Uterus (tissue), 3 donors: ENCODE measurements at regions not wholly inside any gene's neighbourhood (a gene's known extent, or its start where the extent isn't known, plus 50 kb on each side); places are given as distances from the start of the nearest gene placed in this dataset.

Source experiments
- DNase-seq, 2 donors: peaks; one replicate each; pipeline ENCODE4 v3.0.0-alpha.2; 2019 to 2020
- H3K27ac ChIP-seq, 2 donors: fragments of 200-600 bp; sonication (generic); 1 replicate in 1 of 2; 2 replicates in 1 of 2; pipeline ENCODE4 v1.5.1; 2016 to 2018
- H3K27me3 ChIP-seq, 2 donors: fragments of 200-600 bp; sonication (generic); one replicate each; pipeline ENCODE4 v1.5.1; 2018 to 2019; ENCODE audit warnings: control low read depth in 1 of 2
- H3K36me3 ChIP-seq, 2 donors: fragments of 200-600 bp; sonication (generic); one replicate each; pipeline ENCODE4 v1.5.1; 2019; ENCODE audit warnings: control low read depth in 1 of 2
- H3K4me1 ChIP-seq, 2 donors: fragments of 200-600 bp; sonication (generic); one replicate each; pipeline ENCODE4 v1.5.1; 2018 to 2019; ENCODE audit warnings: control low read depth in 1 of 2
- H3K4me3 ChIP-seq, 2 donors: fragments of 200-600 bp; sonication (generic); 1 replicate in 1 of 2; 2 replicates in 1 of 2; pipeline ENCODE4 v1.5.1; 2018 to 2019; ENCODE audit warnings: mild to moderate bottlenecking in 1 of 2
- H3K9me3 ChIP-seq, 2 donors: fragments of 200-600 bp; sonication (generic); one replicate each; pipeline ENCODE4 v1.5.1; 2019; ENCODE audit warnings: control low read depth in 1 of 2
- CTCF ChIP-seq, 4 experiments: fragments of 200-600 bp in 2 of 4; fragments of 450-650 bp in 2 of 4; sonication (generic) in 2 of 4; IDR thresholded peaks; one replicate each; pipeline ENCODE4 v1.5.1; 2016 to 2019; ENCODE audit warnings: antibody characterized with exemption in 4 of 4, mild to moderate bottlenecking in 2 of 4, moderate library complexity in 1 of 4
- POLR2A ChIP-seq, 2 donors: fragments of 450-650 bp; IDR thresholded peaks; one replicate each; pipeline ENCODE4 v1.6.1; 2016; ENCODE audit warnings: antibody characterized with exemption in 2 of 2, mild to moderate bottlenecking in 1 of 2, moderate library complexity in 1 of 2
- intact Hi-C: fragments of 100-400 bp; cut with DNase I; formaldehyde crosslinking; loops from one replicate; pipeline ENCODE4 v1.15.1; 2023; ENCODE audit warnings: low total_unique reads
- donor health status: DM: yes; HTN: yes; CAD: no.

- Histone ChIP-seq H3K4me3 (no peak overlapping the region), H3K4me1 (no peaks in the 10 kb centered on the region), H3K36me3 (no peaks in the 10 kb centered on the region), H3K27ac (no peak overlapping the region), H3K27me3 (no peaks in the 10 kb centered on the region), H3K9me3 (no peaks in the 10 kb centered on the region)
- TF ChIP-seq CTCF (IDR thresholded peaks at IDR 0.05) (no peak), POLR2A (IDR thresholded peaks at IDR 0.05) (no peak)
- intact Hi-C loops = no loop called here
- DNase-seq = no peak
Measured at GRCh38 chr4:182177166-182177565, 66.0 kb upstream of the TENM3 start.

GRCh38 chr4:182179105-182179504 lies 64.1 kb upstream of the TENM3 start:
- H3K9me3 ChIP-seq = no peaks in the 10 kb centered on the region
- H3K4me1 ChIP-seq = no peaks in the 10 kb centered on the region
- H3K27me3 ChIP-seq = no peaks in the 10 kb centered on the region
- no peaks in the 10 kb centered on the region for H3K36me3 ChIP-seq
- H3K4me3 ChIP-seq = no peak overlapping the region
- no peak for DNase-seq
- TF ChIP-seq CTCF (IDR thresholded peaks at IDR 0.05) (no peak), POLR2A (IDR thresholded peaks at IDR 0.05) (no peak)
- intact Hi-C loops = no loop called here
- H3K27ac ChIP-seq = no peak overlapping the region

GRCh38 chr4:182179751-182180150 lies 63.5 kb upstream of the TENM3 start:
- Histone ChIP-seq H3K27me3 (no peaks in the 10 kb centered on the region), H3K36me3 (no peaks in the 10 kb centered on the region), H3K27ac (no peak overlapping the region), H3K9me3 (no peaks in the 10 kb centered on the region), H3K4me3 (no peak overlapping the region), H3K4me1 (no peaks in the 10 kb centered on the region)
- no peak for DNase-seq
- TF ChIP-seq CTCF (IDR thresholded peaks at IDR 0.05) (no peak), POLR2A (IDR thresholded peaks at IDR 0.05) (no peak)
- intact Hi-C loops = no loop called here

GRCh38 chr4:182185491-182185890 lies 57.7 kb upstream of the TENM3 start:
- H3K27ac ChIP-seq = no peak overlapping the region
- no peaks in the 10 kb centered on the region for H3K27me3 ChIP-seq
- DNase-seq = no peak
- H3K4me3 ChIP-seq = no peak overlapping the region
- H3K4me1 ChIP-seq = no peaks in the 10 kb centered on the region
- TF ChIP-seq POLR2A (IDR thresholded peaks at IDR 0.05) = no peak
- H3K9me3 ChIP-seq = no peaks in the 10 kb centered on the region
- no peaks in the 10 kb centered on the region for H3K36me3 ChIP-seq
- intact Hi-C loops = no loop called here

- Histone ChIP-seq H3K36me3 (no peaks in the 10 kb centered on the region), H3K9me3 (no peaks in the 10 kb centered on the region), H3K27me3 (no peaks in the 10 kb centered on the region), H3K4me1 (no peaks in the 10 kb centered on the region), H3K4me3 (no peak overlapping the region), H3K27ac (no peak overlapping the region)
- intact Hi-C loops = no loop called here
- TF ChIP-seq POLR2A (IDR thresholded peaks at IDR 0.05) (no peak), CTCF (IDR thresholded peaks at IDR 0.05) (no peak)
- DNase-seq = no peak
Measured at GRCh38 chr4:182187674-182188073, 55.5 kb upstream of the TENM3 start.

GRCh38 chr4:182188622-182189021 lies 54.6 kb upstream of the TENM3 start:
- Histone ChIP-seq H3K27me3 (no peaks in the 10 kb centered on the region), H3K27ac (no peak overlapping the region), H3K4me3 (no peak overlapping the region), H3K9me3 (no peaks in the 10 kb centered on the region), H3K4me1 (no peaks in the 10 kb centered on the region), H3K36me3 (no peaks in the 10 kb centered on the region)
- no peak for DNase-seq
- TF ChIP-seq POLR2A (IDR thresholded peaks at IDR 0.05) (no peak), CTCF (IDR thresholded peaks at IDR 0.05) (no peak)
- intact Hi-C loops = no loop called here
